SK-N-SH (cell line): ENCODE measurements at regions not wholly inside any gene's neighbourhood (a gene's known extent, or its start where the extent isn't known, plus 50 kb on each side); places are given as distances from the start of the nearest gene placed in this dataset.

Source experiments
- CTCF ChIP-seq: fragments of 200-600 bp; sonication (generic); IDR thresholded peaks from 2 replicates; pipeline ENCODE4 v1.6.1; 2017; ENCODE audit warnings: antibody characterized with exemption, mild to moderate bottlenecking, moderate library complexity
- EP300 ChIP-seq, 2 experiments: IDR thresholded peaks; 2 replicates each; pipeline versions ENCODE4 v1.4.0 to v1.6.1; 2012; ENCODE audit warnings: borderline replicate concordance in 1 of 2, low read depth in 1 of 2, low read length in 1 of 2
- EZH2phosphoT487 ChIP-seq: fragments of 200-600 bp; sonication (generic); IDR thresholded peaks from 2 replicates; pipeline ENCODE4 v1.6.1; 2017; ENCODE audit warnings: low read depth, mixed run types, mild to moderate bottlenecking, antibody characterized with exemption, moderate library complexity, borderline replicate concordance
- IRF3 ChIP-seq: fragments of 150-350 bp; IDR thresholded peaks from 2 replicates; pipeline ENCODE4 v1.6.1; 2016; ENCODE audit warnings: mild to moderate bottlenecking, low read depth, low read length
- POLR2AphosphoS5 ChIP-seq: IDR thresholded peaks from 2 replicates; pipeline ENCODE4 v1.6.1; 2012; ENCODE audit warnings: low read depth, low read length
- TF ChIP-seq, protein P1 (sequence below): fragments of 150-350 bp; IDR thresholded peaks from 2 replicates; pipeline ENCODE4 v1.6.1; 2017; ENCODE audit warnings: antibody characterized with exemption, low read length, low read depth, borderline replicate concordance

DNA sequence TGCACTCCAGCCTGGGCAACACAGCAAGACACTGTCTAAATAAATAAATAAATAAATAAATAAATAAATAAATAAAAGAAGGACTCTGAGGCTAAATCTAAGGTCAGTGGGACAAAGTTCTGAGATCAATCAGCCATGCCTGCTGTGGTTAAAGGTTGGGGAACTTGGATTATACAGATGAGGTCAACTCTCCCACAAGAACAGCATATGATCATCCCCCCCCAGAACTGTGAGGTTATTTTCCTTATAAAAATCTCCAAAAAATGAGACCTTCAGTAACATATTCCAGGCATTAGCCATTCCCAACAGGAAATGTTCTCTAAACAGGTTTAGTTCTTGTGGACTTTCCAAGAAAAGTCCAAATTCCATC lies 90.3 kb downstream of the C16orf95 start:
- TF ChIP-seq POLR2AphosphoS5 (no peak), CTCF (no peak), EP300 (IDR thresholded peaks at IDR 0.05; ENCODE audit: borderline replicate concordance in 1 of 2, low read depth in 1 of 2, low read length in 1 of 2) (no peak), EZH2phosphoT487 (no peak), IRF3 (no peak)
- TF ChIP-seq, protein P1, sequence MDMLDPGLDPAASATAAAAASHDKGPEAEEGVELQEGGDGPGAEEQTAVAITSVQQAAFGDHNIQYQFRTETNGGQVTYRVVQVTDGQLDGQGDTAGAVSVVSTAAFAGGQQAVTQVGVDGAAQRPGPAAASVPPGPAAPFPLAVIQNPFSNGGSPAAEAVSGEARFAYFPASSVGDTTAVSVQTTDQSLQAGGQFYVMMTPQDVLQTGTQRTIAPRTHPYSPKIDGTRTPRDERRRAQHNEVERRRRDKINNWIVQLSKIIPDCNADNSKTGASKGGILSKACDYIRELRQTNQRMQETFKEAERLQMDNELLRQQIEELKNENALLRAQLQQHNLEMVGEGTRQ, result no peak
